ENCODE measurements at regions not wholly inside any gene's neighbourhood (a gene's known extent, or its start where the extent isn't known, plus 50 kb on each side); places are given as distances from the start of the nearest gene placed in this dataset.

DNA sequence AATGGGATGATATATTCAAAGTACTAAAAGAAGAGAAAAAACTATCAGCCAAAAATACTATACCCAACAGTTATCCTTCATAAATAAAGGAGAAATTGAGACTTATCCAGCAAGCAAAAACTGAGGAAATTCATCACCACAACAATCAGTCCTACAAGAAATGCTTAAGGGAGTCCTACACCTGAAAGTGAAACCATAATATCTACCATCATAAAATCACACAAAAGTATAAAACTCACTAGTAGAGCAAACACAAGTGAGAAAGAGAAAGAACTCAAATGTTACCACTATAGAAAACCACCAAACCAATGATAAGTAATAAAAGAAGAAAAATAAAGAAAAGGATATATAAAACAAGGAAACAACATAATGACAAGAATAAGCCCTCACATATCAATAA lies 103.6 kb upstream of the NEO1 start:
- TF ChIP-seq HNF4G (IDR thresholded peaks at IDR 0.05) (no peak), TAF1 (conservative IDR thresholded peaks at IDR 0.05) (no peak), RXRA (IDR thresholded peaks at IDR 0.05) (no peak), NR2F2 (IDR thresholded peaks at IDR 0.05) (no peak), FOXA2 (IDR thresholded peaks at IDR 0.05) (no peak), RAD21 (IDR thresholded peaks at IDR 0.05) (no peak), JUND (IDR thresholded peaks at IDR 0.05) (no peak), GABPA (IDR thresholded peaks at IDR 0.05 in 1 of 2, conservative IDR thresholded peaks at IDR 0.05 in 1 of 2) (no peak), SP1 (IDR thresholded peaks at IDR 0.05) (no peak)
- TF ChIP-seq, protein P1, sequence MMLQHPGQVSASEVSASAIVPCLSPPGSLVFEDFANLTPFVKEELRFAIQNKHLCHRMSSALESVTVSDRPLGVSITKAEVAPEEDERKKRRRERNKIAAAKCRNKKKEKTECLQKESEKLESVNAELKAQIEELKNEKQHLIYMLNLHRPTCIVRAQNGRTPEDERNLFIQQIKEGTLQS (IDR thresholded peaks at IDR 0.05) = no peak
- TF ChIP-seq, protein P2, sequence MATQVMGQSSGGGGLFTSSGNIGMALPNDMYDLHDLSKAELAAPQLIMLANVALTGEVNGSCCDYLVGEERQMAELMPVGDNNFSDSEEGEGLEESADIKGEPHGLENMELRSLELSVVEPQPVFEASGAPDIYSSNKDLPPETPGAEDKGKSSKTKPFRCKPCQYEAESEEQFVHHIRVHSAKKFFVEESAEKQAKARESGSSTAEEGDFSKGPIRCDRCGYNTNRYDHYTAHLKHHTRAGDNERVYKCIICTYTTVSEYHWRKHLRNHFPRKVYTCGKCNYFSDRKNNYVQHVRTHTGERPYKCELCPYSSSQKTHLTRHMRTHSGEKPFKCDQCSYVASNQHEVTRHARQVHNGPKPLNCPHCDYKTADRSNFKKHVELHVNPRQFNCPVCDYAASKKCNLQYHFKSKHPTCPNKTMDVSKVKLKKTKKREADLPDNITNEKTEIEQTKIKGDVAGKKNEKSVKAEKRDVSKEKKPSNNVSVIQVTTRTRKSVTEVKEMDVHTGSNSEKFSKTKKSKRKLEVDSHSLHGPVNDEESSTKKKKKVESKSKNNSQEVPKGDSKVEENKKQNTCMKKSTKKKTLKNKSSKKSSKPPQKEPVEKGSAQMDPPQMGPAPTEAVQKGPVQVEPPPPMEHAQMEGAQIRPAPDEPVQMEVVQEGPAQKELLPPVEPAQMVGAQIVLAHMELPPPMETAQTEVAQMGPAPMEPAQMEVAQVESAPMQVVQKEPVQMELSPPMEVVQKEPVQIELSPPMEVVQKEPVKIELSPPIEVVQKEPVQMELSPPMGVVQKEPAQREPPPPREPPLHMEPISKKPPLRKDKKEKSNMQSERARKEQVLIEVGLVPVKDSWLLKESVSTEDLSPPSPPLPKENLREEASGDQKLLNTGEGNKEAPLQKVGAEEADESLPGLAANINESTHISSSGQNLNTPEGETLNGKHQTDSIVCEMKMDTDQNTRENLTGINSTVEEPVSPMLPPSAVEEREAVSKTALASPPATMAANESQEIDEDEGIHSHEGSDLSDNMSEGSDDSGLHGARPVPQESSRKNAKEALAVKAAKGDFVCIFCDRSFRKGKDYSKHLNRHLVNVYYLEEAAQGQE (IDR thresholded peaks at IDR 0.05) = no peak
- TF ChIP-seq, protein P3, sequence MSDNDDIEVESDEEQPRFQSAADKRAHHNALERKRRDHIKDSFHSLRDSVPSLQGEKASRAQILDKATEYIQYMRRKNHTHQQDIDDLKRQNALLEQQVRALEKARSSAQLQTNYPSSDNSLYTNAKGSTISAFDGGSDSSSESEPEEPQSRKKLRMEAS (IDR thresholded peaks at IDR 0.05) = no peak
- no peak for DNase-seq (ENCODE audit: low spot score)
- no peak overlapping the region for H3K27ac ChIP-seq (ENCODE audit: low read depth in 1 of 2, low read length in 2 of 2)
- no peak overlapping the region for H3K9ac ChIP-seq (ENCODE audit: low read depth in 1 of 2, low read length in 2 of 2)
- H3K4me3 ChIP-seq (ENCODE audit: low read depth in 1 of 3, low read length in 3 of 3) = no peak overlapping the region
- peaks cover 0 to 2% (median 0%) of the 10 kb centered on the region in 4 donors for H3K9me3 ChIP-seq (ENCODE audit: control insufficient read depth in 4 of 4, low read length in 3 of 4)
- H3K27me3 ChIP-seq (ENCODE audit: control insufficient read depth in 4 of 4, insufficient read depth in 4 of 4, low read length in 3 of 4) = no peaks in the 10 kb centered on the region
- H3K4me1 ChIP-seq (ENCODE audit: control insufficient read depth in 4 of 4, insufficient read depth in 4 of 4, low read length in 3 of 4) = no peaks in the 10 kb centered on the region
- H3K36me3 ChIP-seq (ENCODE audit: control insufficient read depth in 4 of 4, insufficient read depth in 3 of 4, low read depth in 1 of 4, low read length in 3 of 4) = no peaks in the 10 kb centered on the region

DNA sequence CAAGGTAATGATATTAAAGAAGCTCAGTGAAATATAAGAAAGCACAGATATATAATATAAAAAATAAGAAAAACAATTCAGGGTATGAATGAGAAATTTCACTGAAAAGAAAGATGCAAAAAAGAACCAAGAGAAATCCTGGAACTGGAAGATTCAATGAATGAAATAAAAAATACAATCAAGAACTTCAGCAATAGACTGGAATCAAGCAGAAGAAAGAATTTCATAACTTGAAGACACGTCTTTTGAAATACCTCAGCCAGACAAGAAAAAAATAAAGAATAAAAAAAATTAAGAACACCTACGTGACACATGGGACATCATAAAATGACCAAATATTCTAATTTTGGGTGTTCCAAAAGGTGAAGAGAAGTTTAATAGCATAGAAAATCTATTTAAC lies 104.6 kb upstream of the NEO1 start:
- no peaks in the 10 kb centered on the region for H3K27me3 ChIP-seq (ENCODE audit: control insufficient read depth in 4 of 4, insufficient read depth in 4 of 4, low read length in 3 of 4)
- H3K27ac ChIP-seq (ENCODE audit: low read depth in 1 of 2, low read length in 2 of 2) = no peak overlapping the region
- no peak for DNase-seq (ENCODE audit: low spot score)
- no peaks in the 10 kb centered on the region for H3K4me1 ChIP-seq (ENCODE audit: control insufficient read depth in 4 of 4, insufficient read depth in 4 of 4, low read length in 3 of 4)
- no peak overlapping the region for H3K9ac ChIP-seq (ENCODE audit: low read depth in 1 of 2, low read length in 2 of 2)
- TF ChIP-seq, protein P2 (IDR thresholded peaks at IDR 0.05) = no peak
- TF ChIP-seq FOXA1 (IDR thresholded peaks at IDR 0.05) = no peak
- TF ChIP-seq, protein P4, sequence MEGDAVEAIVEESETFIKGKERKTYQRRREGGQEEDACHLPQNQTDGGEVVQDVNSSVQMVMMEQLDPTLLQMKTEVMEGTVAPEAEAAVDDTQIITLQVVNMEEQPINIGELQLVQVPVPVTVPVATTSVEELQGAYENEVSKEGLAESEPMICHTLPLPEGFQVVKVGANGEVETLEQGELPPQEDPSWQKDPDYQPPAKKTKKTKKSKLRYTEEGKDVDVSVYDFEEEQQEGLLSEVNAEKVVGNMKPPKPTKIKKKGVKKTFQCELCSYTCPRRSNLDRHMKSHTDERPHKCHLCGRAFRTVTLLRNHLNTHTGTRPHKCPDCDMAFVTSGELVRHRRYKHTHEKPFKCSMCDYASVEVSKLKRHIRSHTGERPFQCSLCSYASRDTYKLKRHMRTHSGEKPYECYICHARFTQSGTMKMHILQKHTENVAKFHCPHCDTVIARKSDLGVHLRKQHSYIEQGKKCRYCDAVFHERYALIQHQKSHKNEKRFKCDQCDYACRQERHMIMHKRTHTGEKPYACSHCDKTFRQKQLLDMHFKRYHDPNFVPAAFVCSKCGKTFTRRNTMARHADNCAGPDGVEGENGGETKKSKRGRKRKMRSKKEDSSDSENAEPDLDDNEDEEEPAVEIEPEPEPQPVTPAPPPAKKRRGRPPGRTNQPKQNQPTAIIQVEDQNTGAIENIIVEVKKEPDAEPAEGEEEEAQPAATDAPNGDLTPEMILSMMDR (IDR thresholded peaks at IDR 0.05; ENCODE audit: low read depth, low read length, missing input control) = no peak
- TF ChIP-seq YY1 (IDR thresholded peaks at IDR 0.05) = no peak
- no peak for TF ChIP-seq RAD21 (IDR thresholded peaks at IDR 0.05)
- TF ChIP-seq, protein P5, sequence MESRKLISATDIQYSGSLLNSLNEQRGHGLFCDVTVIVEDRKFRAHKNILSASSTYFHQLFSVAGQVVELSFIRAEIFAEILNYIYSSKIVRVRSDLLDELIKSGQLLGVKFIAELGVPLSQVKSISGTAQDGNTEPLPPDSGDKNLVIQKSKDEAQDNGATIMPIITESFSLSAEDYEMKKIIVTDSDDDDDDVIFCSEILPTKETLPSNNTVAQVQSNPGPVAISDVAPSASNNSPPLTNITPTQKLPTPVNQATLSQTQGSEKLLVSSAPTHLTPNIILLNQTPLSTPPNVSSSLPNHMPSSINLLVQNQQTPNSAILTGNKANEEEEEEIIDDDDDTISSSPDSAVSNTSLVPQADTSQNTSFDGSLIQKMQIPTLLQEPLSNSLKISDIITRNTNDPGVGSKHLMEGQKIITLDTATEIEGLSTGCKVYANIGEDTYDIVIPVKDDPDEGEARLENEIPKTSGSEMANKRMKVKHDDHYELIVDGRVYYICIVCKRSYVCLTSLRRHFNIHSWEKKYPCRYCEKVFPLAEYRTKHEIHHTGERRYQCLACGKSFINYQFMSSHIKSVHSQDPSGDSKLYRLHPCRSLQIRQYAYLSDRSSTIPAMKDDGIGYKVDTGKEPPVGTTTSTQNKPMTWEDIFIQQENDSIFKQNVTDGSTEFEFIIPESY (IDR thresholded peaks at IDR 0.05) = no peak
- no peak for TF ChIP-seq NR2F2 (IDR thresholded peaks at IDR 0.05)
- TF ChIP-seq SP1 (IDR thresholded peaks at IDR 0.05) = no peak
- TF ChIP-seq TAF1 (conservative IDR thresholded peaks at IDR 0.05) = no peak
- TF ChIP-seq, protein P1 (IDR thresholded peaks at IDR 0.05) = no peak
- TF ChIP-seq HNF4A (conservative IDR thresholded peaks at IDR 0.05) = no peak
- TF ChIP-seq GABPA (IDR thresholded peaks at IDR 0.05 in 1 of 2, conservative IDR thresholded peaks at IDR 0.05 in 1 of 2) = no peak
- no peaks in the 10 kb centered on the region for H3K36me3 ChIP-seq (ENCODE audit: control insufficient read depth in 4 of 4, insufficient read depth in 3 of 4, low read depth in 1 of 4, low read length in 3 of 4)
- 86% methylated on average over 2 of the region's 2 CpGs for WGBS
- H3K4me3 ChIP-seq (ENCODE audit: low read depth in 1 of 3, low read length in 3 of 3) = no peak overlapping the region
- H3K9me3 ChIP-seq (ENCODE audit: control insufficient read depth in 4 of 4, low read length in 3 of 4) = peaks cover 0 to 2% (median 0%) of the 10 kb centered on the region in 4 donors
